ENCODE measurements at regions not wholly inside any gene's neighbourhood (a gene's known extent, or its start where the extent isn't known, plus 50 kb on each side); places are given as distances from the start of the nearest gene placed in this dataset.

- TF ChIP-seq, protein P1, sequence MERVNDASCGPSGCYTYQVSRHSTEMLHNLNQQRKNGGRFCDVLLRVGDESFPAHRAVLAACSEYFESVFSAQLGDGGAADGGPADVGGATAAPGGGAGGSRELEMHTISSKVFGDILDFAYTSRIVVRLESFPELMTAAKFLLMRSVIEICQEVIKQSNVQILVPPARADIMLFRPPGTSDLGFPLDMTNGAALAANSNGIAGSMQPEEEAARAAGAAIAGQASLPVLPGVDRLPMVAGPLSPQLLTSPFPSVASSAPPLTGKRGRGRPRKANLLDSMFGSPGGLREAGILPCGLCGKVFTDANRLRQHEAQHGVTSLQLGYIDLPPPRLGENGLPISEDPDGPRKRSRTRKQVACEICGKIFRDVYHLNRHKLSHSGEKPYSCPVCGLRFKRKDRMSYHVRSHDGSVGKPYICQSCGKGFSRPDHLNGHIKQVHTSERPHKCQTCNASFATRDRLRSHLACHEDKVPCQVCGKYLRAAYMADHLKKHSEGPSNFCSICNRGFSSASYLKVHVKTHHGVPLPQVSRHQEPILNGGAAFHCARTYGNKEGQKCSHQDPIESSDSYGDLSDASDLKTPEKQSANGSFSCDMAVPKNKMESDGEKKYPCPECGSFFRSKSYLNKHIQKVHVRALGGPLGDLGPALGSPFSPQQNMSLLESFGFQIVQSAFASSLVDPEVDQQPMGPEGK (CRISPR knock-in tag; IDR thresholded peaks at IDR 0.05), result 0 out of 2 replicates have a peak, but pooled peaks have one; percentile 42
- peak; percentile 89 for TF ChIP-seq HNF4A (CRISPR knock-in tag; IDR thresholded peaks at IDR 0.05)
- no peak for TF ChIP-seq ZNF282 (IDR thresholded peaks at IDR 0.05; ENCODE audit: partially characterized antibody)
- TF ChIP-seq KLF6 (CRISPR knock-in tag; IDR thresholded peaks at IDR 0.05), result no peak
- no peak for TF ChIP-seq ZNF160 (CRISPR knock-in tag; IDR thresholded peaks at IDR 0.05)
- TF ChIP-seq ZNF570 (CRISPR knock-in tag; IDR thresholded peaks at IDR 0.05; ENCODE audit: borderline replicate concordance), result no peak
- peak; percentile 97 for TF ChIP-seq SP5 (CRISPR knock-in tag; IDR thresholded peaks at IDR 0.05; ENCODE audit: borderline replicate concordance, low read depth)
- no peak for TF ChIP-seq ONECUT2 (CRISPR knock-in tag; IDR thresholded peaks at IDR 0.05)
- peak; percentile 55; the same call in 1 of the 2 replicates for TF ChIP-seq HDAC2 (CRISPR knock-in tag; IDR thresholded peaks at IDR 0.05)
- no peak for TF ChIP-seq ZSCAN9 (CRISPR knock-in tag; IDR thresholded peaks at IDR 0.05; ENCODE audit: borderline replicate concordance)
- no peak; the same call in 1 of the 2 replicates for TF ChIP-seq RNF219 (CRISPR knock-in tag; IDR thresholded peaks at IDR 0.05)
- no peak for TF ChIP-seq ISL2 (CRISPR knock-in tag; IDR thresholded peaks at IDR 0.05)
Observed at GRCh38 chr20:48126227-48126740, 341.0 kb upstream of the SULF2 start (continued).
